T-helper 2 cell treated with Interferon-gamma antibody and Interleukin-4, amounts not matched to agents 100 ng/mL and 5 ng/mL, for 36 hours (primary cell): ENCODE measurements at regions not wholly inside any gene's neighbourhood (a gene's known extent, or its start where the extent isn't known, plus 50 kb on each side); places are given as distances from the start of the nearest gene placed in this dataset.

Experiments
- intact Hi-C: fragments of 100-400 bp; cut with micrococcal nuclease; formaldehyde crosslinking; loops from one replicate; pipeline ENCODE4 v1.15.1; 2023

DNA sequence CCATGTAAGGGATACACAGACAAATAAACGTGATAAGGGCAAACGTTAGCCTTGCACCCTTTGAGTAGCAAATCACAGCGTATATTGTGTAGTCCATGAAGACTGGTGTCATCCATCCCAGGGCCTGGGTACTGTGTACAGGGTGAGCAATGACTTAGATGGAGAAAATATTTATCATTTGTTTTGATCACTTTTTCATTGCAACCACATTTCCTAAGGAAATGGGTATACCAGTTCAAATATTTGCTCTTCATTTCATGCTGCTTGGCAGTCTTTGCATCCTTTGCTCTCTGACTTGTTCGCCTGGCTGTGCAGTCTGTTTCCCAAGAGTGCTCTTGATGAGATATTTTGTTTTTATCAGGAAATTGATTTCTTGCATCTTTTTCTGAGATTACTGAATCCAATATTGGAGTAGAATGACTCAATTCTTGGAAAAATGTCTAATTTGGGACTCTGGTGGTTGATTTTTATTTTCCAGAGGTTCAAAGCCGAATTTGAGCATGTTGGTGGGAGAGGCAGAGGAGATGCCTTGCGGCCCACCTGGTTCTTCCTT is 424.6 kb upstream of the SEMA6D start:
- intact Hi-C loops: no loop called here

DNA sequence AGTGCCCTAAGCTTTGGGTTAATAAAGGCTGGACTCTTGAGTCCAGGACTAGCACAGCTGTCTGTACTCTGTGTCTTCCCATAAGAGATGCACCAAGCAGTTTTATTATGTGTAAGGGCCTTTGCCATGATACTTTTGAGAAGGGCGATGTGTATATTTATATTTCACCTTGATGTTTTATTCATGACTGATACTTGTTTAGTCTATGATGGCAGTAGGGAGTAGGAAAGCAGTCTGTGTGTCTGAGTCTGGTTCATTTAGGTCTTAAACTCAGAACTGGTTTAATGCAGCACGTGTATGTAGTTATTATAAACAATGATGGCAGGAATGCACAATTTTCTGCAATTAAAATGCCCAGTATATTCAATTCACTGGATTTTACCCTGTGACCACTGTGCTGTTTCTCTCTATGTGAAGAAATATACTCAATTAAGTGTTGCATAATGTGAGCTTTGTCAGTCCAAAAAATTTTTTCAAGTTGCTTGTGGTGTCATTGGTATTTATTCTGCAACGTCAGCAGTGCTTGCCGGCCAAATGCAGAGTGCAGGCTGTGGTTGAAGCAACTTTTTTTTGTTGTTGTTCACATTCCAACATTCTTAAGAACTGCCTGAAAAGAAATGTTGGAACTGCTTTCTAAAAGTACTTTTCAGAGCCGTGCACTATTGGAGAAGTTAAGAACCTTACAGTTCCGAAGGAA is 423.7 kb upstream of the SEMA6D start:
- intact Hi-C loops: no loop called here

DNA sequence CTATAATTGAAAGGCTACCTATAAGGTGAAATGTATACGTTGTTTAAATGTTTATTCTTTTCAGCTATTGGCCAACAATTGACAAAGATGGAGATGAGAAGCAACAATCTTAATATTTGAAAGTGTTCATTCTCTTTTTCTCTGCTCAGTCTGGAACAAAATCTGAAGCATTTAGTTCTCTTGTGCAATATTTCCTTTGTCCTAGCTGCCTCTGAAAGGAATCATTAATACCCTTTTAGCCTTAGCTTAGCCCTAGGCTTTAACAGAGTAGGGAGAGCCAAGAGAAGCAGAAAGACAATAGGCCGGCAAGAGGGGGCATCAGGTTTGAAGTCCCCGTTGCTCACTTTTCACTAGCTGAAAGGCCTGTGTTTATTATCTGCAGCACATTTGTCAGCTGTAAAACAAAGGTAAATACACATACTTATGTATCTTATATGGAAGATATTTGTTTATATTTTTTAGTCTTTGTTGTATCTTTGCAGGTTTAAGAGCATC is 422.5 kb upstream of the SEMA6D start:
- intact Hi-C loops: no loop called here

DNA sequence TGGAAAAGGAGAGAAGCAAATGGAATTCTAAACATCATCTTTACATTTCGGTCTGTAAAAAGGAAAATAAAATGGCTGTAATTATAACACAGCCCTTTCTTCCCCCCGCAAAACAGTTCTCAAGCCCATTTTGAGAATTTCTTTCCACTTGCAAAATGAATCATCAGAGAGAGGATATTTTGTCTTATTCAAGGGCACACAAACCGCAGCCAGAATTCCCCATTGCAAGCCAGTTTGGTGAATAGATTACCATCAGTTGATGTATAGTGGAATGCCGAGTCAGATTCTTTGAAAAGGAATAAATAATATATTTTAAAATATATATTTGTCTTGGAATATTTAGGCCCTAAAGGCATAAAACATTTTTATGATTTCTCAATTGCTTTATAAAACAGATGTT is 420.4 kb upstream of the SEMA6D start:
- intact Hi-C loops: no loop called here

DNA sequence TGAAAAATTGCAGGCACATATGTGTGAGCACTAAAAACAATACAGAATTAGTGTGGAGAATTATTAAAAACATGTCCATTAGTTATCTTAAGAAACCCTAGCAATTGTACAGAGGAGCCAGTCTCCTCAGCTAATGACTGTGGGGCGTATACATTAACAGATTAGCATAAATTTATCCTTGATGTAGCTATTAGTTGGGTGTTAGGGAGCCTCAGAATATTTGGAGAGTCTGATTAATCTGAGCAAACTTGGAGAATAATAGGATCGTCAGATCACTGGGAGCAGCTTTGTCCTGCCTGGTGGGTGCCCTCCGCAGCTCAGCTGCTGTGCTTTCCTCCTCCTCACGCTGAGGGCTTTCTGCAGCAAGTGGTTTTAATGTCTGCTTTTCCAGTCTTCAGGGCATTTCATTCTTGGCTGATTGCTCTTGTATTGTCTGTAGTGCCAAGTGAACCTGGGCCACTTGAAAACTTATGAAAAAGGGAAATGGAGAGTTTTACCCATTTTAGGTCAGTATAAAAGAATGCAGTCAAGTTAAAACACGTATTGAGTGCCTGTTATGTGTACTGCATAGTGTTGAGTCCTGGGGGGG is 417.4 kb upstream of the SEMA6D start:
- intact Hi-C loops: no loop called here

DNA sequence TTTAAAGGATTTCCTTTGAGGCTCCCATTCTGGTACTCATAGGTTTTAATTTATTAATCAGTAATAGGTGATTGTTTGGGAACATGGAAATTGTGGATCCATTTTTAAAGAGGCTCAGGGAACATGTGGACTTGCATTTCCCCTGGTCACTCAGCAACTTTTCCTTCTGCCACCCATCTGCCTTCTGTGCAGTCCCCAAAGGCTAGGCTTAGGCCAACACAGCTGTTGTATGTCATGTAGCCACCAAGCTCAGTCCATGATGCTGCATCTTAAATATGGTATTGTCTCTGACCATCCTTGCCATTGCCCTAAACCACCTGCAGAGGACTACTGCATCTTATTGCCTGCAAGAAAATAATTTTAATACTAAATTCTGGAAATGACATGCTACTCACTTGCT is 416.7 kb upstream of the SEMA6D start:
- intact Hi-C loops: no loop called here

DNA sequence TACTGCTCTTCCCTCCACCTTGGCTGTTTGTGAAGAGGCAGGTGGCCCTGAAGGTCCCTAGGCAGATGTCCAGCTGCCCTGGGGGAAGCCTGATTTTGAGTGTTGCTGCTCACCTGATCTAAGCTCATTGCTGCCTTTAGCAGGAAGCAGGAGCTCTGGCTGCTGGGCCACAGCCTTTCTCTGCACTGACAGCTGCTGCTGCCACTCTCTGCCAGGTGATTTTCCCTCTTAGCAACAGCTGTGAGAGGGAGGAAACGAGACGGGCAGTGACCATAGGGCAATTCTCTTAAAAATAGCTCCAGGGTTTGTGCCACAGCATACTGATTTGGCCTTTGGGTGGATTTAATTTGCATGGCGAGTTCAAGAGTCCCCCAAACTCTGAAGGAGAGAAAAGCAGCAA is 415.8 kb upstream of the SEMA6D start:
- intact Hi-C loops: no loop called here

DNA sequence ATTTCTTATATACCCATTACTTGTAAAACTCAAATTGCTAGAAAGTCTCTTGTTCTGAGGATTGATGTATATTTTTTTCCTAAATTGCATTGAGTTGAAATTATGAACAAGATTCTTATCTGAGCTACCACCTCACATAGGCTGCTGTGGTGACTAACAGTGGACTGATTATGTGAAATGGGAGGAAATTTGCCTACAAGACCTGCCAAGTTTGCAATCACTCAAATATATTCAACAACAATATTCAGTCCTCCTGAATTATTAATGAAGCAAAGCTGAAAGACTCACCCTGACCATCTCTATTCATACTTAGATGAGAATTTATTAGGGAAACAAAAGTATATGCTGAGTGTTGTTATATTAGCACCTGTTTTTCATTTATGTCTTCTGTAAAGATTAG is 412.6 kb upstream of the SEMA6D start:
- intact Hi-C loops: no loop called here

DNA sequence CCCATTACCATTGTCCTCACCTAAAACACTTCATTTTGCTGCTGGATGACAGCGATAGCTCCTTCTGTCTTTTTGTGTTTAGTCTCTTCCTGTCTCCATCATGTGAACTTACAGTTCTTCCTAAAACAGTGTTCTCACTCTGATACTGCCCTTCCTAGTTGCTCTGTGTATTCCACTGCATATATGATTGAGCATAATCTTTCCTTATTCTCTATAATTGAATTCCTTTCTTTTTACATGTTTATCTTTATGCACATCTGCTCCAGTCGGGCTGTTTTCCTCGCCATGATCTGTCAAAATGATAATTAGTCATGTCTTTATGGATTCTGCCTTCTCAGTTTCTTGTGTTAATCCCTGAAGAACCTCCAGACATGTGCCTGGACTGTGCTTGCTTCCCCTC is 405.1 kb upstream of the SEMA6D start:
- intact Hi-C loops: no loop called here

DNA sequence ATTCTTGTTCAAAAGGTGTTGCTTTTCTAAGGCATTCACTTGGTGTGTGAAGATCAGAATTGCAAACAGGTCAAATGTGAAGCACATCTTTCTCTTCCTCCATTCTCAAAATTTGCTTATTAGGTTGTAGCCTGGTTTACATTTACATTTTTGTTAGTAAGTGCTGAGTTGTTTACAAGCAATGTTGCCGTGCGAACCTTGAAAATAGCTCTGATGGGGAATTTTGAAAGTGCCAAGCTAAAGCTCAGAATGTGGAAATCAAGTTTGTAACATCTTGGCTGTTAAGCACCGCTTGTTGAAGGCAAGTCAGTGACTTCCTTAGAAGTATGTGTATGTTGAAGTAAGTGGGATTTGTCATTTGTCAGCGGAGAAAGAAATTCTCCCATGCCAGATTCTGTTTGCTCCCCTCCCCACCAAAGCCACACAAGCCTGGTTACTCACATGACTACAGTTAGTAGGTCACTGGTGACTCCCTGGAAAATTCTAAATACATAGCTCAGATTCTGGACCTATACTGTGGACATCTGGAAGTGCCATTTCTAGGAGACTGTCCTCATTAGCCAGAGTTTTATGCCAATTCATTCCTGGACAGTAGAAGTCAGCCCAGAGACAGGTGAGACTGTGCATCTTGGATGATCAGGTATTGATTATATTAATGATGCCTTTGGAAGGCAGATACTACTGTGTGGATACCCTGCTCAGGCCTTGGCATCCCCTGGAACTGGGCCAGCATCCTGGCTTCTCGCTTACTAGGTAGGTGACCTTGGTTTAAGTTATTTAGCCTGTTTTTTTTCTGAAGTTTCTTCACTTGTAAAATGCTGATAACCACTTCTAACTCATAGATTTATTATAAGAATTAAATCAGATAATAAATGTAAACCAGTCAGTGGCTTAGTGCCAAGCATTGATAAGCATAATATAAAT is 390.6 kb upstream of the SEMA6D start:
- intact Hi-C loops: no loop called here

DNA sequence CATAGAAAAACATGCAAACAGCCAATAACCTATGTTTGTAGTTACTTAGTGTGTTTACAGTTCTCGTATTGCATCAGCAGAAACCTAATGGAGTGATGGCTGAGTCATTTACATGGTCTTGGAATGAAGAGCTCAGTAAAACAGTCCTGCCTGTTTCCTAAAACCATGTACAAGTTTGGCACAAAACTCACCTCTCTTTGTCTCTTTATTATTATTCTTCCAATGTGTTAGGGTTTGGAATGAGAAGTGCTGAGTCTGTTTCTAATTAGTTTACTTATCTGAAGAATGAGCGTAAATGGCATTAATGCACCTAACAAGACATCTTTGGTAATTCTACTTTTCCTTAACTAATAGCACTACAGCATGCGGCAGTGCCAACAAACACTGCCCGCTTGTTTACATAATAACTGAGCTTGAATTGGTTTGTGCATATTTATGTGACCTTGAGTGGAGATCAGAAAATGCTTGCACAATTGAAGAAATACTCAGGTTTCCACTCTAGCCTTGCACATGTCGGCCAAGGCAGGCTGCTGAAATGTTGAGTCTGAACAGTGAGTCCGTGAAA is 385.4 kb upstream of the SEMA6D start:
- intact Hi-C loops: no loop called here

DNA sequence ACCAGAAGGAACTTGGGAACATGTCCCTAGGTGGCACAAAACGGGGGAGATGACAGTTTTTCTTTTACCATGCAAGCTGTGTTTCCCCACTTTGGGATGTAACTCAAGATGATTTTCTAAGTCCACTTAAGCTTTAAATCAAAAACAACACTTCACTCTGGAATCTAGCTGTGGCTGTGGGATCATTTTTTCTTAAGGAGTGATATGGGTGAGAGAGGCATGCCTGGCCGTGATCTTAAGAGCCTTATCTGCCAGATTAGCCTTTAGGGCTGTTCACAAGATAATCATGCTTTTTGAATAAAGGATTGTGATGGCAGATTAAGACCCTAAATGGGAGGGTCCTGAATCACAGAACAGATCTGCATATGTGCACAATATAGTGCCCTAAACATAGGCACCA is 384.8 kb upstream of the SEMA6D start:
- intact Hi-C loops: no loop called here

DNA sequence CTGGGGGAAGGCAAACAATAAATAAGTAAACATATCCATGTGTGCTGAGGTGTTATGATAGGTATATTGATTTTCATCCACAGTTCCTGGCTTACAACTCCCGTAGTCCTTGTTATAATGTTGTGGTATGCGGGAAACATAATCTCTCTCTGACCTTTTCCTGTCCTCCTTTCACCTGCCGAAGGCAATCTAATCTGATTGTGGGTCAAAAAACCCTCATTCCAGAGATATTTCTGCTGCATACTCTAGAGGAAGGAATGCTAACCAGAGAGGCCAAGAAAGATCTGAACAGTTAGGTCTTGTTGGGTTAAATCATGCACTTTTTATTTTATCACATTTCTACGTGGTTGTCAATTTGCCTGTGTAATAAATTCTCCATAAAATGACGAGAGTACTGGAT is 383.6 kb upstream of the SEMA6D start:
- intact Hi-C loops: no loop called here

DNA sequence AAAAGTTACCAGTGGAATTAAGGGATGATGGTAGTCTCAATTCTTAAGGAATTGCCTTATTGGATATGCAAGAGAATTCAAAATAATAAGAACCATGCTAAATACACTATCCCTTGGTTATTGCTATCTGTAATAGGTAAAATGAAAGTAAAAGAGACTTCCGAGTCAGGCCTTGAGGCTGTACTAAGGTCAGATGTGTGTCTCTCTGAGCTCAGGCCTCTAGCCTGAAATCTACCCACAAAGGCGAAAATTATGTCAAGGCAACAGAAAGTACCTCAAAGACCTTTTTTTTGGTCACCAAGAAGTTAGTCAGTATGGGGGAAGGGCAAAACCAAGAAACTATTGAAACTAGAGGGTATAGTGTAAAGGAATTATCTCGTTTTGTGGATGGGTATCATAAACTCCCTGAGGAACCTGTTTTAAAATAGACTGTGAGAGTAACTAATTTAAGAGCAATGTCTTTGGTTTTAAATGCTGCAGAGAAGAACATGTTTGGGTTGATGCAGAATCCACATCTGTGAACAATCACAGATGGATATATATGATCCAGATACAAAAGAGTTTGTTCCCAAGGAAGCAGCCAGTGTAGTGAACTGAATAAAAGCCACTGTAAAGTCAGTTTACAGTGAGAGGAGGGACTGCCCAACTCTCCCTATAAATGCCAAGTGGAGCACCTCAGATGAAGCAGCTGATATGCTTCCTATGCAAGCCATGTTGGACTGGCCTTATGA is 382.3 kb upstream of the SEMA6D start:
- intact Hi-C loops: no loop called here

DNA sequence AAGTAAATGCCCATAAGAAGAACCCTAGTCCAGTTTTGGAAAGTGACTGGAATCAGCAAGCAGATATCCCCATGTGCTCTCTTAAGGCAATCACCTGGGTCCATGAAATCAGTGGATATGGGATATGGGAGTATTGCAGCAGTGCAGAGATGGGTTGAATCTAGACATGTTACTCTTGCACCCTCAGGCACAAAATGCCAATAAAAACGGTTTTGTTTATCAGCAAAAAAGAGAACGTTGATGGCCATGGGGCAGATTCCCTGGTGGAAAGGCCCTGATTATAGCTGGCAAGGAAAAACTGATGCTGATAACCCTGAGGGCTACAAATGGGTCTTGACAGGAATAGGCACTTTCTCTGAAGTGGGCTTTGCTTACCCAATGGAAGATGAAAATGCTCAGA is 380.2 kb upstream of the SEMA6D start:
- intact Hi-C loops: no loop called here

DNA sequence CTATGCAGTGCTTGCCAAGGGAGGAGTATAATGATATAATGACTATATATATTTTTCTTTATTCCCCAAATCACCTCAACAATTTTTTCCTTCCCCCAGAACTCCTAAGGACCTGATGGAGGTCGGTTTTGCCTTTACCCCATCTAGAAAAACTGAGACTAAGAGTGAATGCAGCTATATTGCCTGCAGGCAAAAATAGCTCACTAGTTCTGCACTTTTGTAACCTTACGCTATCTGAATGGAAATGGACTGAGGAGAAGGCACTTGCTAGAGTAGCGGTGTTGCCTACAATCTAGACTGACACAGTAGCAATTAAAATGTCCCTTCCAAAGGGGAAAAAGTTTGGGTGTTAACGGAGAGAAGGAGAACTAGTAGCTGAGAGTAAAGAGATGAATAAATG is 379.5 kb upstream of the SEMA6D start:
- intact Hi-C loops: no loop called here

DNA sequence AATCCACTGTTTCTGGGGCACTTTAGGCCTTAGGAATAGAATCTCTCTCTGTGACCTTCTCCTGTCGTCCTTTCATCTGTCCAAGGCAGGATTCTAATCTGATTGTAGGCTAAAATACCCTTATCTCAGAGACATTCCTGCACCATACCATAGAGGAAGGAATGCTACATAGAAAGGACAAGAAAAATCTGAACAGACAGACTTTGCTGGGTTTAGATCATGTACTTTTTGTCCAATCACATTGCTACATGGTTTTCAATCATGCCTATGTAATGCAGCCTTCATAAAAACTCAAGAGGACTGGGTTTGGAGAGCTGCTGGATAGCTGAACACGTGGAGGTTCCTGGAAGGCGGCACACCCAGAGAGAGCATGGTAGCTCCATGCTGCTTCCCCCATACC is 378.5 kb upstream of the SEMA6D start:
- intact Hi-C loops: no loop called here

DNA sequence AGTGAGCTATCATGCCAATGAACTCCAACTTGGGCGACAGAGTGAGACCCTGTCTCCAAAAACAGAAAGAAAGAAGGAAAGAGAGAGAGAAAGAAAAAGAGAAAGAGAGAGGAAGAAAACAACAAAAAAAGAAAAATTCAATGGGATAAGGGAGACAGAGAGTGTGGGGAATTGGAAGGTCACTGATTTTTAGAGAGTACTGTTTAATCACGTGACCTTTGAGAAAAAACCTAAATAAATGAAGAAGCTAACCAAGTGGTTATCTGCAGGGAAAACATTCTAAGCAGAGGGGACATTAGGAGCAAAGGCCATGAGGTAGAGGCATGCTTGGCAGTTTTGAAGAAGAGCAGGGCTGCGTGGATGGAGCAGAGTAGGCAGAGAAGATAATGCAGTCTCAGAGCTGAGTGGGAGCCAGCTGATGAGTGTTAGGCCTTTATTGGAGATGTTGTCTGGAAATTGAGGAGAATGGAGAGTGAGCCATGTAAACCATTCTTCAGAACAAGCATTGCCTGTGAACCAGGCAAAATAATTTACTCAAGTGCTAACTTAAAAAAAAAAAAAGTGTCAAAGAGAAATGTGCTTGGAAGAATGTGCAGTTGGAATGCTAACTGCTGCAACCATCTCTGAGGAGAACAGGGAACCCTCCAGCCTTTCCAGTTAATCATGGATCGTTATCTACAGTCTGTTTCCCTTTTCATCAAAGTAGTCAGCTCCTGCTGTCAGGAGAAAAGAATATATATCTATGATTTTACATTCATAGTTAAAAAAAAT is 377.3 kb upstream of the SEMA6D start:
- intact Hi-C loops: no loop called here

DNA sequence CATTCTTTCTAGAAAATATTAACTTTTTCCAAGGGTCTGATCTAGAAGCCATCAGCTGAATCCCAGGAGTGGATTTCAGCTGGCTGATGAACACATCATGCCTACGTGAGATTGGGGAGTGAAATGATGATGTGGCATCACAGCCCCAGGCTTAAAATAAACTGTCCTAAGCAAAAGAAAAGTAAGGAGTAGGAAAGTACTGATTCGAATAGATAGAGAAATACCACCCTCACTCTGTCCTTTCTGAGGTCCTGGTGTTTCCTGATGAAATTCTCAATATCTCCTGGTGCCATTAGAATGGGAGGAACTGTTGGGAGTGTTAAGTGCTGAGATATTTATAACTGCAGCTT is 376.8 kb upstream of the SEMA6D start:
- intact Hi-C loops: no loop called here

DNA sequence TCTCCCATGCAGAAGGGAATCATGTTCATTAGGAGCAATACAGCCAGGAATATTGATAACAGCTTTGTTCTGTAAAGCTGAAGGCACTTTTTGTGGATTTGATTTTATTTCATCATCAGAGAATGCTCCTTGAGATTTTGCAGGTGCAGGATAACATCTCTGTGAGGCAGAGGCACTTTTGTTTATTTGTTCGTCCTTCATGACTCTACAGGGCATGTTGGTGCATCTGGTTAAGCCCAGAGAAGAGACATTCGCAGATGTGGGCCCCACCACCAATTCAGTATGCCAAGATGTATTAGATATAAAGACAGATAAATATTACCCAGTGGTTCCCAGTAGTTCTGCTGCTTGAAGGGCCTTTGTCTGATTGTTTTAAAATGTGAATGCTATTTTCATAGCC is 368.1 kb upstream of the SEMA6D start:
- intact Hi-C loops: no loop called here
